GM19035 (cell line): ENCODE measurements at regions not wholly inside any gene's neighbourhood (a gene's known extent, or its start where the extent isn't known, plus 50 kb on each side); places are given as distances from the start of the nearest gene placed in this dataset.
"Not testable (repeated sequence)": the region's sequence is repeated elsewhere in the genome, so short reads cannot be mapped to it uniquely, and the experiment has no call there.

Experiments used
- ATAC-seq: cut with Tn5 transposase; IDR thresholded peaks from one replicate; pipeline ENCODE4 v1.9.1; 2021; ENCODE audit not compliant: unreplicated experiment

- ATAC-seq = no peak
These were observed 79.9 kb upstream of the FBXL17 start for GRCh38 chr5:108461628-108462367.

GRCh38 chr5:108459769-108460168 is 77.9 kb upstream of the FBXL17 start:
- no peak for ATAC-seq

- ATAC-seq = no peak
These were observed 69.4 kb upstream of the FBXL17 start for GRCh38 chr5:108451269-108451668.

GRCh38 chr5:108444130-108444529 is 62.2 kb upstream of the FBXL17 start:
- not testable (repeated sequence) for ATAC-seq

DNA sequence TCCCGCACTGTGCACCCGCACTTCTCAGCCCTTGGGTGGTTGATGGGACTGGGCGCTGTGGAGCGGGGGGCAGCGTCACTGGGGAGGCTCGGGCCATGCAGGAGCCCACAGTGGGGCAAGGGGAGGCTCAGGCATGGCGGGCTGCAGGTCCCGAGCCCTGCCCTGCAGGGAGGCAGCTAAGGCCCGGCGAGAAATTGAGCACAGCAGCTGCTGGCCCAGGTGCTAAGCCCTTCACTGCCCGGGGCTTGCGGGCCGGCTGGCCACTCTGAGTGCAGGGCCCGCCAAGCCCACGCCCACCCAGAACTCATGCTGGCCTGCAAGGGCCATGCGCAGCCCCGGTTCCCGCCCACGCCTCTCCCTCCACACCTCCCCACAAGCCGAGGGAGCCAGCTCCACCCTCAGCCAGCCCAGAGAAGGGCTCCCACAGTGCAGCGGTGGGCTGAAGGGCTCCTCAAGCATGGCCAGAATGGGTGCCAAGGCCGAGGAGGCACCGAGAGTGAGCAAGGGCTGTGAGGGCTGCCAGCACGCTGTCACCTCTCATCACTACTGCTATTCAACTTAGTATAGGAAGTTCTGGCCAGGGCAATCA is 60.3 kb upstream of the FBXL17 start:
- ATAC-seq = not testable (repeated sequence)

- ATAC-seq = no peak
These were observed 55.5 kb upstream of the FBXL17 start for GRCh38 chr5:108437425-108437824.

GRCh38 chr5:108436696-108437095 is 54.8 kb upstream of the FBXL17 start:
- ATAC-seq = no peak

- ATAC-seq = no peak
These were observed 51.7 kb upstream of the FBXL17 start for GRCh38 chr5:108433600-108433999.

DNA sequence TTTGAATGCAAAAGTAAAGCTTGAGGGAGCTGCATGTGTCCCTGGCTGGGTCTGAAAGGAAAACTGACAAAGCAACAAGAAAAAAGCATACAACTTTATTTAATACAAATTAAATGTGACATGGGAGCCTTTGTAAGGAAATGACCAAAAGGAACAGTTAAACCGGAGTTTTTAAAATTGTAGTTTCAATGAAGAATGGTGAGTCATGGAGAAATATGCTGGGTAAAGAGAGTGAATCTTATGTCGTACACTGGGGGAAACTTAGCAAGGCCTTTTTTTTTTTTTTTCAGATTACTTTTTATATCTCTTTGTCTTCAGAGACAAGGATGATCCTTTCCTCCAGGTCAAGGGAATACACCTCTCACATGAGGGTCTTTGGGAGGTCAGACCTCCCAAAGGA is 50.1 kb upstream of the FBXL17 start:
- ATAC-seq = no peak
